Heart right ventricle (tissue), 16 donors: ENCODE measurements at regions not wholly inside any gene's neighbourhood (a gene's known extent, or its start where the extent isn't known, plus 50 kb on each side); places are given as distances from the start of the nearest gene placed in this dataset.

ENCODE experiments used
- ATAC-seq, 8 donors: fragments of 200-7000 bp; cut with Tn5 transposase; one replicate each; pipeline ENCODE4 v1.9.1; 2020; ENCODE audit warnings: mild to moderate bottlenecking in 8 of 8, moderate library complexity in 8 of 8, moderate number of reproducible peaks in 1 of 8
- DNase-seq, 2 donors: peaks; one replicate each; pipeline ENCODE4 v3.0.0-alpha.2; 2020
- H3K27ac ChIP-seq, 10 donors: fragments of 200-600 bp; sonication (generic) in 2 of 10; one replicate each; pipeline versions ENCODE4 v1.5.0 to v1.8.0; 2020 to 2022; ENCODE audit warnings: mild to moderate bottlenecking in 3 of 10
- H3K27me3 ChIP-seq, 7 donors: fragments of 200-600 bp; one replicate each; pipeline ENCODE4 v1.8.0; 2021 to 2022; ENCODE audit warnings: mild to moderate bottlenecking in 2 of 7
- H3K36me3 ChIP-seq, 9 donors: fragments of 200-600 bp; sonication (generic) in 1 of 9; one replicate each; pipeline versions ENCODE4 v1.5.0 to v1.8.0; 2020 to 2022; ENCODE audit warnings: mild to moderate bottlenecking in 2 of 9
- H3K4me1 ChIP-seq, 9 donors: fragments of 200-600 bp; sonication (generic) in 1 of 9; one replicate each; pipeline versions ENCODE4 v1.5.0 to v1.8.0; 2020 to 2022; ENCODE audit warnings: mild to moderate bottlenecking in 4 of 9
- H3K4me3 ChIP-seq, 10 donors: fragments of 200-600 bp; sonication (generic) in 2 of 10; one replicate each; pipeline versions ENCODE4 v1.5.0 to v1.8.0; 2020 to 2022; ENCODE audit warnings: mild to moderate bottlenecking in 7 of 10, moderate library complexity in 2 of 10
- H3K9me3 ChIP-seq, 11 donors: fragments of 200-600 bp in 10 of 11; sonication (generic) in 2 of 11; one replicate each; pipeline versions ENCODE4 v1.5.0 to v1.8.0; 2013 to 2022; ENCODE audit warnings: mild to moderate bottlenecking in 2 of 11, control low read depth in 1 of 11, moderate library complexity in 1 of 11
- CTCF ChIP-seq, 9 donors: fragments of 200-600 bp; sonication (generic) in 2 of 9; IDR thresholded peaks; one replicate each; pipeline versions ENCODE4 v1.5.0 to v1.8.0; 2021 to 2022; ENCODE audit warnings: antibody characterized with exemption in 9 of 9, mild to moderate bottlenecking in 5 of 9, moderate library complexity in 1 of 9
- WGBS, 2 donors: extraction: QIAGEN DNeasy Blood & Tissue Kit; methylation state at CpG; one replicate each; pipeline ENCODE4 v1.1.7; 2013; ENCODE audit warnings: inconsistent platforms in 1 of 2; 5-methylcytosine and 5-hydroxymethylcytosine counted together
- intact Hi-C, 10 donors: fragments of 100-400 bp; cut with DNase I; formaldehyde crosslinking; loops; one replicate each; pipeline versions ENCODE4 v1.11.1 to v1.14.2; 2022
- donor health status: Arrhythmogenic right ventricular cardiomyopathy.
- donor health status: ischemic (EF 13 %, LVEDD 7.1; RV severe dilation, severe dysfunction).
- donor health status: healthy with polysubstance abuse.
- donor health status: DM: no; HTN: yes; CAD: no.
- donor health status: DM: no; HTN: no; CAD: no.
- donor health status: ischemic (EF 25% LVEDD 6.9; RV normal size, moderate dysfunction).
- donor health status: ischemic (EF 25% LVEDD 5.7; RV mildly dilated, moderate dysfunction).
- donor health status: healthy.
- donor health status: DM: yes; HTN: yes; CAD: no.
- donor health status: Ischemic cardiomyopathy.
- donor health status: ischemic (EF 35%, LVEDD 5.7; RV mildly dilated, moderate dysfunction).
- donor health status: nonischemic (EF 11% LVEDD 7.7; RV severe dilation, severe dysfunction).
- donor health status: DM: yes; HTN: yes; CAD: no.
- donor health status: PGD.
- donor health status: ischemic (EF 29% LVEDD 5.4; RV normal size, mild dysfunction).
- donor health status: nonischemic (EF 23%, LVEDD 6.1; RV moderate dilation, normal function).

GRCh38 chr1:186557147-186557777 lies 96.3 kb upstream of the PDC start:
- Histone ChIP-seq H3K9me3 (peaks cover 0 to 10% (median 2%) of the 10 kb centered on the region in 11 donors), H3K4me3 (no peak overlapping the region), H3K4me1 (no peaks in the 10 kb centered on the region), H3K27ac (no peak overlapping the region), H3K36me3 (no peaks in the 10 kb centered on the region), H3K27me3 (no peaks in the 10 kb centered on the region)
- ATAC-seq (no peak), DNase-seq (no peak)
- TF ChIP-seq CTCF (IDR thresholded peaks at IDR 0.05), result no peak
- intact Hi-C loops, result loop anchor here in 1 of 10 donors (5.0 kb wide), 1 partner anchor 655 kb away; no protein-coding TSS in a partner anchor
- WGBS, 2 donors, result 54 to 63% methylated on average over 2 of the region's 2 CpGs

- DNase-seq (no peak), ATAC-seq (no peak)
- Histone ChIP-seq H3K4me1 (no peaks in the 10 kb centered on the region), H3K9me3 (peaks cover 0 to 42% (median 10%) of the 10 kb centered on the region in 11 donors), H3K36me3 (no peaks in the 10 kb centered on the region), H3K4me3 (no peak overlapping the region), H3K27me3 (no peaks in the 10 kb centered on the region), H3K27ac (no peak overlapping the region)
- intact Hi-C loops, result no loop called here
- 90 to 92% methylated on average over 10 of the region's 10 CpGs for WGBS, 2 donors
- no peak for TF ChIP-seq CTCF (IDR thresholded peaks at IDR 0.05)
These were observed 89.9 kb upstream of the PDC start for GRCh38 chr1:186550832-186551231.

- H3K4me1 ChIP-seq, result peaks cover 0 to 11% (median 0%) of the 10 kb centered on the region in 9 donors
- H3K4me3 ChIP-seq, result no peak overlapping the region
- peak in 2 of 8 donors; percentile 37 to 57 for ATAC-seq
- no peak for TF ChIP-seq CTCF (IDR thresholded peaks at IDR 0.05)
- DNase-seq, result no peak
- WGBS, 2 donors, result 91 to 93% methylated on average over 8 of the region's 8 CpGs
- peak overlapping the region in 2 of 10 donors; percentile 24 to 34 for H3K27ac ChIP-seq
- intact Hi-C loops, result no loop called here
- H3K36me3 ChIP-seq, result no peaks in the 10 kb centered on the region
- peaks cover 0 to 51% (median 16%) of the 10 kb centered on the region in 11 donors for H3K9me3 ChIP-seq
- no peaks in the 10 kb centered on the region for H3K27me3 ChIP-seq
These were observed 80.1 kb upstream of the PDC start for GRCh38 chr1:186541003-186541402.

- H3K9me3 ChIP-seq, result peaks cover 0 to 48% (median 16%) of the 10 kb centered on the region in 11 donors
- H3K27me3 ChIP-seq, result no peaks in the 10 kb centered on the region
- peak; percentile 69 to 98 (median 86) for ATAC-seq
- DNase-seq, result peak in 1 of 2 donors; percentile 10
- H3K4me3 ChIP-seq, result no peak overlapping the region
- H3K36me3 ChIP-seq, result no peaks in the 10 kb centered on the region
- TF ChIP-seq CTCF (IDR thresholded peaks at IDR 0.05), result no peak
- intact Hi-C loops, result no loop called here
- peak overlapping the region in 2 of 10 donors; percentile 24 to 34 for H3K27ac ChIP-seq
- H3K4me1 ChIP-seq, result peaks cover 0 to 16% (median 0%) of the 10 kb centered on the region in 9 donors
- 59 to 79% methylated on average over 3 of the region's 3 CpGs for WGBS, 2 donors
These were observed 79.6 kb upstream of the PDC start for GRCh38 chr1:186540521-186540920.
